Limb (tissue), 2 donors: ENCODE measurements at regions not wholly inside any gene's neighbourhood (a gene's known extent, or its start where the extent isn't known, plus 50 kb on each side); places are given as distances from the start of the nearest gene placed in this dataset.

ENCODE experiments used
- DNase-seq, 2 donors: peaks; one replicate each; pipeline ENCODE4 v3.0.0-alpha.2; 2016; ENCODE audit errors: extremely low spot score in 2 of 2

GRCh38 chr6:16078064-16078463 lies 50.8 kb upstream of the MYLIP start:
- no peak for DNase-seq

- DNase-seq: no peak
Observed at GRCh38 chr6:16069671-16070070, 59.2 kb upstream of the MYLIP start.

GRCh38 chr6:16069222-16069621 lies 59.7 kb upstream of the MYLIP start:
- no peak for DNase-seq

GRCh38 chr6:16067568-16067967 lies 61.3 kb upstream of the MYLIP start:
- DNase-seq: no peak

DNA sequence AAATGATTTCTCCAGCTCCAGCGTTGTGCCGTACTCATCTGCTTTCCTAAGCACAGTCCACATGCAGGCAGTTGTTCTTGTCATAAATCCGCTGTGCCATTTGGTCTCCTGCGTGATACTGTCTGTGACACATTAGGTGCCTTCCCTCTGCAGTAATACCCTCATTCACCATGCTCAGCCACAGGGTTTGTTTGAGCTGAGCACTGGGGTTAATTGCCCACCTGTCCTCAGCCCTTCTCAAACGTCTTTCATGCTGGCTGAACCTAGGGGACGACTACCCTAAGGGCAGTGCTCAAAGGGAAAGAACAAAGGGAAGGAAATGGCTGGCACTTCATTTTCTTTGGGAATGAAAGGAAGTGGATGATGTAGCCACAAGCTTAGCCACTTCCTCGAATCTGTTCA lies 64.2 kb upstream of the MYLIP start:
- peak in 1 of 2 donors; percentile 28 for DNase-seq

- no peak for DNase-seq
Observed at GRCh38 chr6:16063580-16063979, 65.3 kb upstream of the MYLIP start.

GRCh38 chr6:16061818-16062217 lies 67.1 kb upstream of the MYLIP start:
- DNase-seq: no peak

DNA sequence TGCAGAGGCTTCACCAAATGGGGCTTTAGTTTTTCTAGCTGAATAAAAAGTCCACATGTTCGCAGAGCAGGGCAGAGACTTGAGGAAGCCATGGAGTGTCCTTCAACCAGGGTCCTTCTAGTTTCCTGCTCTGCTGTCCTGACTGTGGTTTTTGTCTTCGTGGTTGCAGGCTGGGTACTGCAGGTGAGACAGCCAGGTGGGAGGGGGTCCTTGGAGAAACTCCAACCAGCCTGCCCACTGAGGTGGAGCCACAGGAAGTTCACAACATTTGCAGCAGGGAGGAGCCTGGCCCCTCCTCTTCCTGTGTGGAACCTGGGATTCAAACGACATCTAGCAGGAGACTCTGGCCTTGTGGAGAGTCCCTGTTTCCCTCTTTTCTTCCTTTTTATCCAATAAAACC lies 68.8 kb upstream of the MYLIP start:
- DNase-seq: no peak

DNA sequence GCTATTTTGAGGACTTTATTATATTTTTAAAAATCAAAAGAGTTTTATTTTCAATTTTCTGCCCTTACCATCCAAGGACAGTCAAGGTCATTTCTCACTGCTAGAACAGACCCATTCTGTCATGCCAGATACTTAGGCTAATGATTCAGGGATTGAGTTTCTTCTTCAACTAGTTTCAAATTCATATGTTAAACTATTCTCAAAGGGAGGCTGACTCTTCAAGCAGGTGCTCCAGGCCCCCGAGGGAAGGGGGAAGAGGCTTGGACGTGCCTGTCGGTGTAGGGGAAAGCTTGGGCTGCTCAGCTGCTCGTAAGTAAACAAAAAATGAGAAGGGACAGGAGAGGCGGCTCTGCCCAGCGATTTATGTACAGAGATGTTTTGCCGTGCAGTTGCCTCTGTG lies 69.4 kb upstream of the MYLIP start:
- DNase-seq: peak in 1 of 2 donors; percentile 27

DNA sequence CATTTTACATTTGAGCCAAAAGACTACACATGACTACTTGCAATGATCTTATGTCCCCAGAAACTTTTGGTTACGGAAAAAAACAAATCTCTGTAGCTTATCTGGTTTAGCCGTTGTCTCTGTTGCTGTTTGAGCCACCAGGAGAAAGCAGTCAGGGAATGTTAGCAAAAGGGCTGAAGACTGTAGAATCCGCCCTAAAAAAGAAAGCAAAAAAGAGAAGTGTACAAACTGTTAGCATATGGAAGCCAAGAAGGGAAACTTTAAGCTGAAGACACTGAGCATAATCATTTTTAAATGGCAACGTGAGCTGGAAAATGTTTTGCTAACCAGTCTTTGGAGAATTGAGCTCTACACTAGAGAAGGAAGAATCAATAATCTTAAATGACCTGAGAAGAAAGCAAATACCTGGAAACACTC lies 69.9 kb upstream of the MYLIP start:
- no peak for DNase-seq

DNA sequence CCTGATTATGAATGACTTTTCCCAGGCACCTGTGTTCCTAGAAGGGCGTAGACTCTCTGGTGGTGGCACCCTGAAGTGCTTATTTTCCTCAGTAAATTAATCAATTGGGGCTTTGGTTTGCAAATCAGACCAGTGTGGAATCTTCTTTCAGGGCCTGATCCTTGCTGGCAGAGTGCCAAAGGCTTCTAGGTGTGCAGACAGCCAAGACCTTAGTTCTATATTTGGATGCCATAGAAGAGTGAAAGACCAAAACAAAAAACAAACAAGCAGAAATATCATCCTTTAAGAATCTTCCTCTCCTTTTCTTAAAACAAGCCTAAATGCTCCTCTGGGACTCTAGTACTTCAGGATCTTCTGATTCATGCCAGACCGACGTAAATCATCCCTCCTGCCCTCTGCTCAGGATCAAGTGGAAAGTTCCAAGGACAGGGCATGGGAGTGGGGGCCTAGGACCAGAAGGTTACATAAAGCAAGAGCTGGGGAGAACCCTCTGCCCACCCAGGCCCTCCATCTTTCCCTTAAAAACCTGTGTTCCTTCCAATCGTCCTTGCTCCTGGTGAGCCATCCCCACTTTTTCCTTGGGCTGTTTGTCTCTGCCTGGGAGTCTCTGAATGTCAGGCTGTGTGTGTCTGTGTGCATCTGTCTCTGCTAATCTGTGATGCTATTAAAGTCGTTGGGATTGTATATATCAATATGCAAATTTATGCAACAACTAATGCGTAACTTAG lies 70.5 kb upstream of the MYLIP start:
- no peak for DNase-seq

GRCh38 chr6:16057446-16057845 lies 71.4 kb upstream of the MYLIP start:
- no peak for DNase-seq

GRCh38 chr6:16056263-16056870 lies 72.5 kb upstream of the MYLIP start:
- no peak for DNase-seq

GRCh38 chr6:16055852-16056251 lies 73.0 kb upstream of the MYLIP start:
- DNase-seq: no peak

- no peak for DNase-seq
Observed at GRCh38 chr6:16049168-16049567, 79.7 kb upstream of the MYLIP start.

GRCh38 chr6:16048221-16048620 lies 80.7 kb upstream of the MYLIP start:
- no peak for DNase-seq

DNA sequence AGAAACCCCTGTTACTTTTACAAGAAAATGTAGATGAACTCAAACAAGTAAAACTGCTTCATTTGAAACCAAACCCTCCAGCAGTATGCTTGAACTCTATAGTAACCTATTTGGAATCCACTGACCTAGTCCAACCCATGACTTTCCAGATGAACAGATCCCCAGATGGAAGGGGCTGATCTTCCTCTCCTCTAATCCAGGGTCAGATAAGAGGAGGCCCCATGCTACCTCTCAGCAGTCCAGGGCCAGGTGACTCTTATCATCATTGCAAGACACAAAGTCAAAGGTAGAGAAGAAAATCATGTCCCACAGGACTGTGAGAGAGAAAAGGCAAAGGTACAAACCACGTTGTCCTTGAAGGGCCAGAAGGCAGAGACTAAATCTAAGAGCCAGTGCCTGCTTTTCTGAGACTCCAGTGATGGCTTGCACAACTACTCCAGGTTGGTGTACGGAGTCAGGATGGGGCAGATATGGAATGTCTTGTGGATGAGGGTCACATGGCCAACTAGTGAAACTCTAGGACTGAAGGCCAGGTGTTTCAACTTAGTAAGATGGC lies 81.4 kb upstream of the MYLIP start:
- no peak for DNase-seq

DNA sequence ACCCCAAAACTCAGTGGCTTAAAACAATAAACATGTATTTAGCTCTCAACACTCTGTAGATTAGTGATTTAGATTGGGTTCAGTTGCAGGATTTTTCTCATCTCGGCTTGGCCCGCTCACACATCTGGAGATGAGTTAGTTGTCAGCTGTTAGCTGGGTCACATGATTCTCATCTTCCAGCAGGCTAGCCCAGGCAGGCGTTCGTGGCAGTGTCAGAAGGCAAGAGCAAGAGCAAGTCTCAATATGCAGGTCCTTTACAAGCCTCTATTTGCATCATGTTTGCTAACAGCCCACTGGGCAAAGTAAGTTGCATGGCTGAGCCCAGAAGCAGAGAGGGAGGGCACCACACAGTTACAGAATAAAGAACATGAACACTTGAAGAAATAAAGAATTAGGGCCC lies 83.6 kb upstream of the MYLIP start:
- no peak for DNase-seq

DNA sequence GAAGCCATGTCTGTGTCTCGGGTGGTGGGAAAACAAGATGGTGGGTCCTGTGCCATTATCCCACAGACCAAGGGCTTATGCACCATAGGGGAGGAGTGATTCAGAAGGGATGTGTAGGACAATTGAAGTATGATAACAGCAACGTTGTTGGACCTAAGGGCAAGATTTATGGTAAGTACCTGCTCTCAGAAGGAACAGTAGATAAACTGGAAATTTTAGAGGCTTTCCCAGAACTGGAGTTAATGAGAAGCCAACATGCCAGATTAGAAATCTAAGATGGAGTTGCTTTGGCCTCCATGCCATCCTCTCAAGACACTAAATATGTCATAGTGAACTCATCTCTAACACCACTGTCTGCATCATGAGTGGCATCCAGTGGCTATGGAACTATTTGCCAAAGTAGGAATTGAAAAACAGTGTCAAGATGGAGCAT lies 84.7 kb upstream of the MYLIP start:
- DNase-seq: no peak

DNA sequence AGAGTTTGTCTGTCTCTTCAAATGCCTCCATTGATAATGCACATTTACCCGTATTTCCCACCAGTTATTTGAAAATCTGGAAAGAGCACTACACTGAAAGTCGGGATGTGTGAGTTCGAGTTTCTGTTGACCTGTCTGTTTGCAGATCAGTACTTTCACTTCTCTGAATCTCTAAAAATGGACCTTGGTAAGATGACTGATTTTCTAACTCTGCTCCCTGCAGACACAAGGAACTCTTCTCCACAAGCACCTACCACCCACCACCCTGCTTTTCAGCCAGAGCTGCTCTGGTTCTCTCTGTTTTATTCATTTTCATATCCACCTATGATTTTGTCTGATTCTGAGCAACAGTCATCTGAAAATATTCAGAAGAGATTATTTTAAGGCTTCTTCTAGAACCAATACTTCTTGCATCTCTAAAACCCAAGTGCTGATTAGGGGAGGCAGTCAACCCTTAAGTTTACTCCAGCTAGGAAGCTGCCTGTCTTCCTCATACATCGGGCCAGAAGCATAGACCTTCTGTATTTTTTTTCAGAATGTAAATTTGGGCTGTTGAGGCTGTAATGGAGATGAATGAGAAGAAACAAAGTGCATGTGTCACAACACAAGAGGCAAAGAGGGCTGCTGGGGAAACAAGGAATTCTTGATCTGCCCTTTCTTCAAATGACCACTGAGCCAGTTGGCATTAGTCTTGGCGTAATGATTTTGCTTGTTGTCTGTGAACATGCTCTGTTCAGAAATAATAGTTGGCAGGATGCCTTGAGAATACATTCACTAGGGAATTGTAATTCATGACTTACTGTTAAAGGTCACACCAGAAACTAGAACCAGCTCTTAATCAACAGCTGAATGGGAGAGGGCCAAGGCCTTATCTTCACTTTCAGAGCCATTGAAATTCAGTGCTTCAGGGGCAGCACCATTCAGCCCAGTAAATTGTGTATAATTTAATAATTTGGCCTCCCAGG lies 85.4 kb upstream of the MYLIP start:
- no peak for DNase-seq

DNA sequence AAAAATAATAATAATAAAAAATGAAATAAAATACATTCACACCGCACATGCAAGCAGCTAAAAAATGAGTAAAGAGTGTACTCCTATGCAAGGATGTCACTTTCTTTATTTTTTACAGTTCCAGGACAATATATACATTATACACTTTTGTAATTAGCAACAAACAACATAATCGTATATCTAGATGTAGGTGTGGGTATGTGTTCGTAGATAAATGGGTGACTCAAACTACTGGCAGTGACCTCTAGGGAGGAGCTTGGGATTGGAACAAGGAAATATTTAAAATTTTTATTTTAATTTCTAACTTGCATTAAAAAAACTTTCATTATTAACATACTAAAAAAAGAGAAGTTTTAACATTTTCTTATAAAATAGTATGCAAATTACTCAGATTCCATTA lies 86.1 kb upstream of the MYLIP start:
- no peak for DNase-seq

DNA sequence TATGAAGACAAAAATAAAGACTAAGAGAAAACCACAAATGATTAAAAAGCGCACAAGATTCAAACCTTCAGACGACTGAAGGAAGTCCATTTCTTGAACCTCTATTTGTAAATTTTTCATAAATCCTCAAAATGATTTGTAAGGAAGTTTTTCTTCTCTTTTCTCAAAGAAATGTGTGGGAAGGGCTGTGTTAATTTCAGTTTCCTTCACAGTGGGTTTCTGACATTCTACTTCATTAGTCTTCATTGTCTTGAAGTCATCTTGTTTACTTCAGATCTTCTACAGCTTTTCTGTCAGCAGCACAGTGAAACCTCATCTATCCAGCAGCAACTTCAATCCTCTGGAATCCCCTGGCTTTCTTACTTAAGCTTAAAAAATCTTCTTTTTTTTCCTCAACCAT lies 87.6 kb upstream of the MYLIP start:
- DNase-seq: no peak
